HepG2 (cell line): ENCODE measurements at regions not wholly inside any gene's neighbourhood (a gene's known extent, or its start where the extent isn't known, plus 50 kb on each side); places are given as distances from the start of the nearest gene placed in this dataset.

Experiments
- AGO1 ChIP-seq: fragments of 200-400 bp; formaldehyde crosslinking; IDR thresholded peaks from 2 replicates; pipeline ENCODE4 v1.6.1; 2017; ENCODE audit warnings: mild to moderate bottlenecking, low read depth, low read length, moderate library complexity; ENCODE audit not compliant: poor library complexity, severe bottlenecking
- HNF1A ChIP-seq, 2 experiments: sonication (generic) in 1 of 2; formaldehyde crosslinking in 1 of 2; IDR thresholded peaks; 2 replicates each; pipeline versions ENCODE4 v1.4.0 to v1.6.1; 2016 to 2020; ENCODE audit warnings: borderline replicate concordance in 1 of 2, low read depth in 1 of 2, mild to moderate bottlenecking in 1 of 2, missing genetic modification reagents in 1 of 2
- ZBTB40 ChIP-seq, 2 experiments: fragments of 450-650 bp in 1 of 2; sonication (generic) in 1 of 2; formaldehyde crosslinking in 1 of 2; IDR thresholded peaks; 2 replicates each; pipeline versions ENCODE4 v1.6.1 to v1.8.0; 2016 to 2022; ENCODE audit warnings: antibody characterized with exemption in 1 of 2, mild to moderate bottlenecking in 1 of 2, missing genetic modification reagents in 1 of 2
- ZNF335 ChIP-seq: sonication (generic); formaldehyde crosslinking; IDR thresholded peaks from 2 replicates; pipeline ENCODE4 v1.4.0; 2020; ENCODE audit warnings: missing genetic modification reagents
- ZNF530 ChIP-seq: sonication (generic); formaldehyde crosslinking; IDR thresholded peaks from 2 replicates; pipeline ENCODE4 v1.5.0; 2020; ENCODE audit warnings: low read depth, mild to moderate bottlenecking, missing genetic modification reagents

- no peak for TF ChIP-seq HNF1A (IDR thresholded peaks at IDR 0.05; ENCODE audit: low read depth)
- TF ChIP-seq HNF1A (CRISPR knock-in tag; IDR thresholded peaks at IDR 0.05; ENCODE audit: borderline replicate concordance) = no peak
- TF ChIP-seq ZBTB40 (IDR thresholded peaks at IDR 0.05) = no peak
- no peak for TF ChIP-seq ZBTB40 (CRISPR knock-in tag; IDR thresholded peaks at IDR 0.05)
- no peak for TF ChIP-seq ZNF530 (CRISPR knock-in tag)
- no peak for TF ChIP-seq AGO1
- no peak for TF ChIP-seq ZNF335
- TF ChIP-seq, all 625 proteins: peak for 0
Measured at GRCh38 chrX:147191361-147191760, 376.8 kb upstream of the CXorf51A start (continued).
